Esophagus muscularis mucosa (tissue), 4 donors: ENCODE measurements at regions not wholly inside any gene's neighbourhood (a gene's known extent, or its start where the extent isn't known, plus 50 kb on each side); places are given as distances from the start of the nearest gene placed in this dataset.

Experiments
- DNase-seq: peaks from one replicate; pipeline ENCODE4 v3.0.0-alpha.2; 2017; ENCODE audit errors: extremely low spot score
- H3K27ac ChIP-seq, 4 donors: fragments of 200-600 bp; sonication (generic); replicated peaks in 1 of 4; 1 replicate in 3 of 4; 2 replicates in 1 of 4; pipeline ENCODE4 v1.5.1; 2016 to 2019; ENCODE audit warnings: mild to moderate bottlenecking in 1 of 4
- H3K27me3 ChIP-seq, 4 donors: fragments of 200-600 bp; sonication (generic); one replicate each; pipeline versions ENCODE4 v1.5.1 to v1.6.0; 2016 to 2019
- H3K36me3 ChIP-seq, 4 donors: fragments of 200-600 bp; sonication (generic); one replicate each; pipeline ENCODE4 v1.5.1; 2016 to 2019
- H3K4me1 ChIP-seq, 4 donors: fragments of 200-600 bp; sonication (generic); one replicate each; pipeline ENCODE4 v1.5.1; 2016 to 2019
- H3K4me3 ChIP-seq, 4 donors: fragments of 200-600 bp; sonication (generic); 1 replicate in 2 of 4; 2 replicates in 2 of 4; pipeline ENCODE4 v1.5.1; 2016 to 2019; ENCODE audit warnings: mild to moderate bottlenecking in 4 of 4, moderate library complexity in 1 of 4
- H3K9me3 ChIP-seq, 4 donors: fragments of 200-600 bp; sonication (generic); 1 replicate in 3 of 4; 2 replicates in 1 of 4; pipeline ENCODE4 v1.5.1; 2016 to 2019
- EP300 ChIP-seq: sonication (generic); formaldehyde crosslinking; IDR thresholded peaks from one replicate; pipeline ENCODE4 v1.6.1; 2017; ENCODE audit warnings: antibody characterized with exemption
- POLR2A ChIP-seq: fragments of 450-650 bp; IDR thresholded peaks from one replicate; pipeline ENCODE4 v1.6.1; 2017; ENCODE audit warnings: antibody characterized with exemption, moderate library complexity, mild to moderate bottlenecking, low read depth
- POLR2AphosphoS5 ChIP-seq, 2 donors: sonication (generic); formaldehyde crosslinking; IDR thresholded peaks; one replicate each; pipeline ENCODE4 v1.6.1; 2017; ENCODE audit warnings: antibody characterized with exemption in 2 of 2
- WGBS: methylation state at CpG from one replicate; pipeline ENCODE4 v1.1.5; 2018; 5-methylcytosine and 5-hydroxymethylcytosine counted together
- intact Hi-C: fragments of 100-400 bp; cut with DNase I; formaldehyde crosslinking; loops from one replicate; pipeline ENCODE4 v1.15.1; 2023
- TF ChIP-seq, protein P1 (sequence below), 3 experiments: fragments of 200-600 bp in 2 of 3; fragments of 450-650 bp in 1 of 3; sonication (generic) in 2 of 3; IDR thresholded peaks; one replicate each; pipeline ENCODE4 v1.5.1; 2017 to 2019; ENCODE audit warnings: antibody characterized with exemption in 3 of 3, mild to moderate bottlenecking in 2 of 3, moderate library complexity in 1 of 3

DNA sequence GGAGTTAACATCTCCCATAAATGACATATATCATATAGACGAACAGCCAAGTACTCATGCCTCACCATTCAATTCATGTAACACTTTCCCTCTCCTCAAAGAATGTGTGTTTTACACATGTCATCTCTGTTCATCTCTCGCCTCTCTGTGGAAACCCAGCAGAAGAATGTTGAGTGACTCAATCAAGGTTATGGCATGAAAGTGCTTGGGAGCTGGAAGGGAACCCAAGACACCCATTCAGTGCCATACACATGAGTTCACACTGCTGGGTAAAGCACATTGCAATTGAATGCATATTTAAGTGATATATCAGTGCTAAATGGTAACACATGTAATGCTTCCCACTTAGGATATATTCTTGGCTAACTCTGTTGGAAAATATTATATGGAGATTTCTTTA lies 322.9 kb downstream of the PTEN start:
- no peaks in the 10 kb centered on the region for H3K4me1 ChIP-seq
- H3K9me3 ChIP-seq: no peaks in the 10 kb centered on the region
- intact Hi-C loops: no loop called here
- no peak overlapping the region for H3K27ac ChIP-seq
- WGBS: 68% methylated on average over 2 of the region's 2 CpGs
- TF ChIP-seq, protein P1, sequence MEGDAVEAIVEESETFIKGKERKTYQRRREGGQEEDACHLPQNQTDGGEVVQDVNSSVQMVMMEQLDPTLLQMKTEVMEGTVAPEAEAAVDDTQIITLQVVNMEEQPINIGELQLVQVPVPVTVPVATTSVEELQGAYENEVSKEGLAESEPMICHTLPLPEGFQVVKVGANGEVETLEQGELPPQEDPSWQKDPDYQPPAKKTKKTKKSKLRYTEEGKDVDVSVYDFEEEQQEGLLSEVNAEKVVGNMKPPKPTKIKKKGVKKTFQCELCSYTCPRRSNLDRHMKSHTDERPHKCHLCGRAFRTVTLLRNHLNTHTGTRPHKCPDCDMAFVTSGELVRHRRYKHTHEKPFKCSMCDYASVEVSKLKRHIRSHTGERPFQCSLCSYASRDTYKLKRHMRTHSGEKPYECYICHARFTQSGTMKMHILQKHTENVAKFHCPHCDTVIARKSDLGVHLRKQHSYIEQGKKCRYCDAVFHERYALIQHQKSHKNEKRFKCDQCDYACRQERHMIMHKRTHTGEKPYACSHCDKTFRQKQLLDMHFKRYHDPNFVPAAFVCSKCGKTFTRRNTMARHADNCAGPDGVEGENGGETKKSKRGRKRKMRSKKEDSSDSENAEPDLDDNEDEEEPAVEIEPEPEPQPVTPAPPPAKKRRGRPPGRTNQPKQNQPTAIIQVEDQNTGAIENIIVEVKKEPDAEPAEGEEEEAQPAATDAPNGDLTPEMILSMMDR (IDR thresholded peaks at IDR 0.05): no peak
- TF ChIP-seq POLR2A (no peak), EP300 (no peak), POLR2AphosphoS5 (IDR thresholded peaks at IDR 0.05) (no peak)
- H3K4me3 ChIP-seq: no peak overlapping the region
- DNase-seq: no peak
- H3K27me3 ChIP-seq: no peaks in the 10 kb centered on the region
- H3K36me3 ChIP-seq: no peaks in the 10 kb centered on the region

DNA sequence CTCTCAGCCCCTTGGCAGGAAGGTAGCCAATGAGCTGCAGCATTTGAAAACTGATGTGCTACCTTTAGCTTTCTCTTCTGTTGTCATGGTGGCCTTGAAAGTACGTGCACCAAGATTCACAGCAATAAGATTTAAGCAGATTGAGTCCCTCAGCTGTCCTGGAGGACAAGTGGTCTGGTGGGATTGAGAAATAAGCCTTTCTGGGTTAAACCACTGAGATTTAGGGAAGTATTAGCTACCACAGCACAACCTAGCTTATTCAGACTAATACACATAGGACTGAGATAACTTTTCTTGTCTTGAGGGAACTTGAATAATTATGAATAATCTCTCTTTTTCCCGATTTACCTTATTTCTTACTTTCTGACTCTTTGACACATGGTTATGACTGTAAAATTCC lies 324.0 kb downstream of the PTEN start:
- Histone ChIP-seq H3K36me3 (no peaks in the 10 kb centered on the region), H3K4me1 (no peaks in the 10 kb centered on the region), H3K27me3 (no peaks in the 10 kb centered on the region), H3K9me3 (no peaks in the 10 kb centered on the region), H3K27ac (no peak overlapping the region), H3K4me3 (no peak overlapping the region)
- intact Hi-C loops: no loop called here
- 79% methylated on average over 2 of the region's 2 CpGs for WGBS
- TF ChIP-seq, protein P1 (IDR thresholded peaks at IDR 0.05): no peak
- no peak for TF ChIP-seq POLR2A
- no peak for TF ChIP-seq POLR2AphosphoS5 (IDR thresholded peaks at IDR 0.05)
- TF ChIP-seq EP300: no peak
- DNase-seq: no peak

DNA sequence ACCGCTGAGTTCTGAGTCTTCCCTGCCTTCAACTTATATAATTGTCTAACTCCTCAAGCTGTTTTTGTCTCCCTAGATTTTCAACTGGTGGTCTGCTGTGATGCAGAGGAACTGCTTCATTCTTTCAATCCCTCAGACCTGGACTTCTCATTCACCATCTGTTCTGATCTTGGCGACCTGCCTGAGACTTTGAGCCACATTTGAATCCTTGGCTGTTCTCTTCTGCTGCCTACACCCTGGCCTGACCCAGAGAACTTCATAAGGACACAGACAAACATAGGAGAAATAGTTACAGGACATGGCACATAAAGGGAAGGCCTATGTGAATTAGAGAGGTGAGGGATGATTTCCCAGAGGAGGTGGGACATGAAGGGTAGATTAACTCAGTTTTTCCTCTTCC lies 326.7 kb downstream of the PTEN start:
- no peak for TF ChIP-seq POLR2AphosphoS5 (IDR thresholded peaks at IDR 0.05)
- TF ChIP-seq, protein P1 (IDR thresholded peaks at IDR 0.05): no peak
- TF ChIP-seq EP300: no peak
- TF ChIP-seq POLR2A: no peak
- intact Hi-C loops: no loop called here
- H3K27ac ChIP-seq: no peak overlapping the region
- no peaks in the 10 kb centered on the region for H3K9me3 ChIP-seq
- no peak for DNase-seq
- peaks cover 0 to 3% (median under 1%) of the 10 kb centered on the region in 4 donors for H3K4me1 ChIP-seq
- H3K36me3 ChIP-seq: no peaks in the 10 kb centered on the region
- H3K27me3 ChIP-seq: no peaks in the 10 kb centered on the region
- 90% methylated on average over 2 of the region's 2 CpGs for whole genome bisulfite sequencing
- no peak overlapping the region for H3K4me3 ChIP-seq

DNA sequence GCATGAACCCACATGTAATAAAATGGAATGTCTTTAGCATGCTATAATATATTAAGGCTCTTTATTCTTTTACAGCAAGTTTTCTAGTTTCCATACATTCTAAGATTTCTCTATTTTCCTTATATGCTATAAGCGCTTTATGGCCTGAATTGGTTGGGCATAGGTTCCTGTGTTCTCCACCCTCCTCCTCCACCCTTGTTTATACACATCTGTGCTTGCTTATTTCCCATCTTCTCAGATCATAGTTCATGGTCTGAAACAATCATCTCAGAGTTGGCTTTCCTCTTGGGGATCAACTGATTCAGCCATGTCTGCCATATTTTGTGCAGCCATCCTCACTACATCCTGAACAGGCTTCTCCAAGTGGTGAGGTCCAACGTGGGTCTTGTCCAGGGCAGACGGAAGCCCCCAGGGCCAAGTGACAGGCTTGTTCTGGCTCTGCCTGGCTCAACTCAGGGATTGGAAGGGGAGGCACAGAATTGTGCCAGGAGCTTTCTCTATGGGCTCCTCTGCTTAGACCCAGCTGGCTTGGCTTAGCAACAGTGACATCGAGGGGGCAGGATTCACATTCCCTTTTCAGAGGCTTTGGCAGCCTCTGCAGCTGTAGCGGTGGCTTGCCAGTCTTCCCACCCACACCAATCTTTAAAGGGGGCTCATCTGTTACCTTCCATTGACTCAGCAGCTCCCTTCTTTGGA lies 327.3 kb downstream of the PTEN start:
- WGBS: 73% methylated on average over 4 of the region's 5 CpGs
- no peaks in the 10 kb centered on the region for H3K36me3 ChIP-seq
- H3K4me1 ChIP-seq: peaks cover 0 to 9% (median 2%) of the 10 kb centered on the region in 4 donors
- TF ChIP-seq, protein P1 (IDR thresholded peaks at IDR 0.05): no peak
- TF ChIP-seq POLR2AphosphoS5 (IDR thresholded peaks at IDR 0.05): no peak
- no peak for TF ChIP-seq POLR2A
- TF ChIP-seq EP300: no peak
- intact Hi-C loops: no loop called here
- H3K27me3 ChIP-seq: no peaks in the 10 kb centered on the region
- no peak overlapping the region for H3K4me3 ChIP-seq
- no peak for DNase-seq
- H3K9me3 ChIP-seq: no peaks in the 10 kb centered on the region
- H3K27ac ChIP-seq: no peak overlapping the region

DNA sequence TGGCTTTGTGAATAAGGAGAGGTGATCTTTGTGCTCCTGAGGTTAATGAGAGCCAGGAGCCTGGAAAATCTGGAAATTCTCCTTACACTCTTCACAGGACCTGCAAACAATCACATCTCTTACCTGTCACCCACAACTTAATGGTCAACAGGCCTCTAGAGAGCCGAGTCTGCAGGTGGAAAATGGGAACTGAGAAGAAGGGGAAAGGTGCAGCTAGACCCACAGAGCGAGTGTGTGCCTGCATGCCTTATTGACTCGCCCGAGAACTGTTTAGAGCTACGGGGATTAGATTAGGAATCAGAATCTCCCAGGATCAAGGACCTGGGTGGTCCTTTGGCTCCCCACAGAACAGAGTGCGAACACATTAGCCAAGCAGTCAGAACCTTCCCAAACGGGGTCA lies 329.6 kb downstream of the PTEN start:
- Histone ChIP-seq H3K27me3 (no peaks in the 10 kb centered on the region), H3K4me3 (no peak overlapping the region), H3K27ac (no peak overlapping the region), H3K4me1 (peaks cover 0 to 11% (median 2%) of the 10 kb centered on the region in 4 donors), H3K9me3 (no peaks in the 10 kb centered on the region), H3K36me3 (no peaks in the 10 kb centered on the region)
- no peak for DNase-seq
- 87% methylated on average over 7 of the region's 7 CpGs for WGBS
- TF ChIP-seq POLR2A: no peak
- TF ChIP-seq, protein P1 (IDR thresholded peaks at IDR 0.05): no peak
- intact Hi-C loops: no loop called here
